OCI-LY1 (cell line): ENCODE measurements at regions not wholly inside any gene's neighbourhood (a gene's known extent, or its start where the extent isn't known, plus 50 kb on each side); places are given as distances from the start of the nearest gene placed in this dataset.

ENCODE experiments used
- EZH2 ChIP-seq: fragments of 200-600 bp; sonication (generic), shearing (Covaris generic); IDR thresholded peaks from 2 replicates; pipeline ENCODE4 v1.8.0; 2017; ENCODE audit warnings: borderline replicate concordance, mixed run types, mild to moderate bottlenecking, antibody characterized with exemption, low read length, moderate library complexity, mixed read lengths
- TF ChIP-seq, protein P1 (sequence below): fragments of 200-600 bp; sonication (generic), shearing (Covaris generic); IDR thresholded peaks from 2 replicates; pipeline ENCODE4 v1.5.1; 2017; ENCODE audit warnings: mild to moderate bottlenecking, antibody characterized with exemption, low read length, moderate library complexity, mixed read lengths

DNA sequence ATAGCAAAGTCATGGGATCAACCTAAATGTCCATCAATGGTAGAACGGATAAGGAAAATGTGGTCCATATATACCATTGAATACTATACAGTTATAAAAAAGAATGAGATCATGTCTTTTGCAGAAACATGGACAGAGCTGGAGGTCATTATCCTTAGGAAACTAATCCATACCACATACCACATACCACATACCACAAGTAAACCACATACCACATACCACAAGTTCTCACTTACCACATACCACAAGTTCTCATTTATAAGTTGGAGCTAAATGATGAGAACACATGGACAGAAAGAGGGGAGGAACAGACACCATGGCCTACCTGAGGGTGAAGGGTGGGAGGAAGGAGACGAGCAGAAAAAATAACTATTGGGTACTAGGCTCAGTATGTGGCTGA lies 154.6 kb upstream of the GHR start:
- TF ChIP-seq, protein P1, sequence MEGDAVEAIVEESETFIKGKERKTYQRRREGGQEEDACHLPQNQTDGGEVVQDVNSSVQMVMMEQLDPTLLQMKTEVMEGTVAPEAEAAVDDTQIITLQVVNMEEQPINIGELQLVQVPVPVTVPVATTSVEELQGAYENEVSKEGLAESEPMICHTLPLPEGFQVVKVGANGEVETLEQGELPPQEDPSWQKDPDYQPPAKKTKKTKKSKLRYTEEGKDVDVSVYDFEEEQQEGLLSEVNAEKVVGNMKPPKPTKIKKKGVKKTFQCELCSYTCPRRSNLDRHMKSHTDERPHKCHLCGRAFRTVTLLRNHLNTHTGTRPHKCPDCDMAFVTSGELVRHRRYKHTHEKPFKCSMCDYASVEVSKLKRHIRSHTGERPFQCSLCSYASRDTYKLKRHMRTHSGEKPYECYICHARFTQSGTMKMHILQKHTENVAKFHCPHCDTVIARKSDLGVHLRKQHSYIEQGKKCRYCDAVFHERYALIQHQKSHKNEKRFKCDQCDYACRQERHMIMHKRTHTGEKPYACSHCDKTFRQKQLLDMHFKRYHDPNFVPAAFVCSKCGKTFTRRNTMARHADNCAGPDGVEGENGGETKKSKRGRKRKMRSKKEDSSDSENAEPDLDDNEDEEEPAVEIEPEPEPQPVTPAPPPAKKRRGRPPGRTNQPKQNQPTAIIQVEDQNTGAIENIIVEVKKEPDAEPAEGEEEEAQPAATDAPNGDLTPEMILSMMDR, result no peak
- no peak for TF ChIP-seq EZH2
